Testis (tissue), 2 donors: ENCODE measurements at regions not wholly inside any gene's neighbourhood (a gene's known extent, or its start where the extent isn't known, plus 50 kb on each side); places are given as distances from the start of the nearest gene placed in this dataset.

ENCODE experiments used
- POLR2A ChIP-seq: fragments of 450-650 bp; IDR thresholded peaks from one replicate; pipeline ENCODE4 v1.6.1; 2017; ENCODE audit warnings: antibody characterized with exemption, mild to moderate bottlenecking, moderate library complexity
- TF ChIP-seq, protein P1 (sequence below), 3 experiments: fragments of 450-650 bp in 2 of 3; fragments of 200-600 bp in 1 of 3; sonication (generic) in 1 of 3; IDR thresholded peaks; one replicate each; pipeline ENCODE4 v1.5.1; 2016 to 2019; ENCODE audit warnings: antibody characterized with exemption in 3 of 3, mild to moderate bottlenecking in 2 of 3, moderate library complexity in 1 of 3

DNA sequence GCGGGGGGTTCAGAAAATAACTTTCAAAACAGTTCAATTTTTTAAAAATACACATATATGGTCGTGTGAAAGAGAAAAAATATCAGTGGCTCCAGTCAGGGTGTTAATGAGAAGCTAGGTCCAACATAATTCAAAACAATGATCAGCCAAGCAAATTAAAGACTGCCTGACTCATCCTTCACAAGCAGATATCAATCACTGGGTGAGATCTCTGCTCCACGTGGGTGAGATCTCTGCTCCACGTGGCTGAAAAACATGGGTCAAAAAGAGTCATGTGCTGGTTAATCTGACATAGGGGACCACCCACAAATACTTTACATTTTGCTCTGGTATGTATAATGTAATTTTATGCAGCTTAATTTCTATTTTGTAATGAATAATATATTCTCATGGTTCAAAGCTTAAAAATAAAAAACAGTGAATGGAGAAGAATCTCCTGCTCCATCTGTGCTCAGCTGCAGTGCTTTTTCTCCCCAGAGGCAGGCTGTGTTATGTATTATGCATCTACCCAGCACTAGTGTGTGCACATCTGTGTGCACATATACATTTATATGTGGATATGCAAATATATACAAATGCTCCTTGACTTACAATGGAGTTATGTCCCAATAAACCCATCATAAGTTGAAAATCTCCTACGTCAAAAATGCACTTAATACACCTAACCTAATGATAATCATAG is 93.1 kb upstream of the S1PR3 start:
- TF ChIP-seq, protein P1, sequence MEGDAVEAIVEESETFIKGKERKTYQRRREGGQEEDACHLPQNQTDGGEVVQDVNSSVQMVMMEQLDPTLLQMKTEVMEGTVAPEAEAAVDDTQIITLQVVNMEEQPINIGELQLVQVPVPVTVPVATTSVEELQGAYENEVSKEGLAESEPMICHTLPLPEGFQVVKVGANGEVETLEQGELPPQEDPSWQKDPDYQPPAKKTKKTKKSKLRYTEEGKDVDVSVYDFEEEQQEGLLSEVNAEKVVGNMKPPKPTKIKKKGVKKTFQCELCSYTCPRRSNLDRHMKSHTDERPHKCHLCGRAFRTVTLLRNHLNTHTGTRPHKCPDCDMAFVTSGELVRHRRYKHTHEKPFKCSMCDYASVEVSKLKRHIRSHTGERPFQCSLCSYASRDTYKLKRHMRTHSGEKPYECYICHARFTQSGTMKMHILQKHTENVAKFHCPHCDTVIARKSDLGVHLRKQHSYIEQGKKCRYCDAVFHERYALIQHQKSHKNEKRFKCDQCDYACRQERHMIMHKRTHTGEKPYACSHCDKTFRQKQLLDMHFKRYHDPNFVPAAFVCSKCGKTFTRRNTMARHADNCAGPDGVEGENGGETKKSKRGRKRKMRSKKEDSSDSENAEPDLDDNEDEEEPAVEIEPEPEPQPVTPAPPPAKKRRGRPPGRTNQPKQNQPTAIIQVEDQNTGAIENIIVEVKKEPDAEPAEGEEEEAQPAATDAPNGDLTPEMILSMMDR (IDR thresholded peaks at IDR 0.05) = no peak
- TF ChIP-seq POLR2A = no peak
